Hepatocyte (in vitro differentiated cells): ENCODE measurements at regions not wholly inside any gene's neighbourhood (a gene's known extent, or its start where the extent isn't known, plus 50 kb on each side); places are given as distances from the start of the nearest gene placed in this dataset.

Experiments
- DNase-seq: peaks from one replicate; pipeline ENCODE4 v3.0.0-alpha.2; 2016; ENCODE audit warnings: low spot score
- H2AFZ ChIP-seq: fragments of 200-600 bp; sonication (generic); 2 replicates; pipeline ENCODE4 v1.6.0; 2016; ENCODE audit warnings: antibody characterized with exemption, mild to moderate bottlenecking
- H3K27ac ChIP-seq: fragments of 200-600 bp; sonication (generic); 2 replicates; pipeline ENCODE4 v1.5.1; 2016; ENCODE audit warnings: mild to moderate bottlenecking
- H3K27me3 ChIP-seq: fragments of 200-600 bp; sonication (generic); 2 replicates; pipeline ENCODE4 v1.6.1; 2016
- H3K36me3 ChIP-seq: fragments of 200-600 bp; sonication (generic); replicated peaks from 2 replicates; pipeline ENCODE4 v1.5.1; 2016; ENCODE audit warnings: low read depth; ENCODE audit not compliant: insufficient read depth
- H3K4me1 ChIP-seq: fragments of 200-600 bp; sonication (generic); 2 replicates; pipeline ENCODE4 v1.5.1; 2016; ENCODE audit warnings: mild to moderate bottlenecking, moderate library complexity; ENCODE audit not compliant: insufficient read depth
- H3K4me2 ChIP-seq: fragments of 200-600 bp; sonication (generic); 2 replicates; pipeline ENCODE4 v1.6.0; 2016
- H3K4me3 ChIP-seq: fragments of 200-600 bp; sonication (generic); 2 replicates; pipeline ENCODE4 v1.5.1; 2016; ENCODE audit warnings: mild to moderate bottlenecking
- H3K79me2 ChIP-seq: fragments of 200-600 bp; sonication (generic); 2 replicates; pipeline ENCODE4 v1.6.0; 2017; ENCODE audit warnings: mild to moderate bottlenecking
- H3K9me2 ChIP-seq: fragments of 200-600 bp; sonication (generic); replicated peaks from 2 replicates; pipeline ENCODE4 v1.6.0; 2017; ENCODE audit warnings: mild to moderate bottlenecking; ENCODE audit not compliant: insufficient read depth
- H3K9me3 ChIP-seq: fragments of 200-600 bp; sonication (generic); 2 replicates; pipeline ENCODE4 v1.5.1; 2016; ENCODE audit warnings: low read depth, mild to moderate bottlenecking
- H4K20me1 ChIP-seq: fragments of 200-600 bp; sonication (generic); 2 replicates; pipeline ENCODE4 v1.6.0; 2016; ENCODE audit warnings: mild to moderate bottlenecking; ENCODE audit not compliant: insufficient read depth, poor library complexity, severe bottlenecking
- CTCF ChIP-seq: fragments of 200-600 bp; sonication (generic); IDR thresholded peaks from 2 replicates; pipeline ENCODE4 v1.5.1; 2016; ENCODE audit warnings: antibody characterized with exemption, mild to moderate bottlenecking; ENCODE audit not compliant: poor library complexity
- EZH2 ChIP-seq: fragments of 200-600 bp; sonication (generic); IDR thresholded peaks from 2 replicates; pipeline ENCODE4 v1.6.1; 2016; ENCODE audit warnings: antibody characterized with exemption, mild to moderate bottlenecking, borderline replicate concordance
- EZH2phosphoT487 ChIP-seq: fragments of 200-600 bp; sonication (generic); IDR thresholded peaks from one replicate; pipeline ENCODE4 v1.6.1; 2018; ENCODE audit warnings: antibody characterized with exemption, mild to moderate bottlenecking, low read depth, moderate library complexity; ENCODE audit not compliant: unreplicated experiment, severe bottlenecking
- WGBS: methylation state at CpG from one replicate; pipeline ENCODE4 v1.1.6; 2016; ENCODE audit warnings: low lambda C conversion rate; ENCODE audit errors: missing lambda C conversion rate; 5-methylcytosine and 5-hydroxymethylcytosine counted together

GRCh38 chr12:69039911-69040310, 106.9 kb upstream of the CPM start:
- H3K9me3 ChIP-seq: no peaks in the 10 kb centered on the region
- no peaks in the 10 kb centered on the region for H3K36me3 ChIP-seq
- no peaks in the 10 kb centered on the region for H3K79me2 ChIP-seq
- H2AFZ ChIP-seq: no peak overlapping the region
- TF ChIP-seq CTCF: no peak
- TF ChIP-seq EZH2phosphoT487: no peak
- TF ChIP-seq EZH2: no peak
- DNase-seq: no peak
- H3K4me2 ChIP-seq: no peak overlapping the region
- no peak overlapping the region for H3K4me3 ChIP-seq
- H3K9me2 ChIP-seq: no peaks in the 10 kb centered on the region
- no peak overlapping the region for H3K27ac ChIP-seq
- peaks cover 7% of the 10 kb centered on the region for H3K4me1 ChIP-seq
- no peaks in the 10 kb centered on the region for H4K20me1 ChIP-seq
- no peaks in the 10 kb centered on the region for H3K27me3 ChIP-seq
- 90% methylated on average over 2 of the region's 2 CpGs for WGBS

DNA sequence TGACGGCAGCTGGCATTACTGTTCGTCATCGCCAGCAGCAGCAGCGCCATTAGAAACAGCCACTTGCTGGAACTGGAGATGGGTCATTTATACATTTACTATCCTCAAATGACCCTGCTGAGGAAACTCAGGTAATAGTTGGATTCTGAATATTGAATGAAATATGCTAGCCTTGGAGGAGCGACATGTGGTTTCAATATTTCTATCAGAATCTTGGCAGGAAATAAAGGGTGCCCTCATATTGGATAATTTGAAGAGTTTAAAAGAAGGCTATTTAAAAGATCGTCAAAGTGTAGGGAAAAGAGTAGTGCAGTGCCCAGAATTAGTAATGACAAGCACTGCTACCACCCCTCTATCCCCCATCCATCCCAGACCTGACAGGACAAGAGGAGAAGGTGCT, 109.6 kb upstream of the CPM start:
- Histone ChIP-seq H3K4me3 (no peak overlapping the region), H3K4me2 (no peak overlapping the region), H3K79me2 (no peaks in the 10 kb centered on the region), H3K9me3 (no peaks in the 10 kb centered on the region), H2AFZ (no peak overlapping the region), H3K27ac (no peak overlapping the region), H3K4me1 (no peaks in the 10 kb centered on the region), H3K27me3 (no peaks in the 10 kb centered on the region), H4K20me1 (no peaks in the 10 kb centered on the region), H3K36me3 (no peaks in the 10 kb centered on the region), H3K9me2 (no peaks in the 10 kb centered on the region)
- WGBS: 95% methylated on average over 6 of the region's 6 CpGs
- no peak for DNase-seq
- TF ChIP-seq EZH2phosphoT487 (no peak), CTCF (no peak)

DNA sequence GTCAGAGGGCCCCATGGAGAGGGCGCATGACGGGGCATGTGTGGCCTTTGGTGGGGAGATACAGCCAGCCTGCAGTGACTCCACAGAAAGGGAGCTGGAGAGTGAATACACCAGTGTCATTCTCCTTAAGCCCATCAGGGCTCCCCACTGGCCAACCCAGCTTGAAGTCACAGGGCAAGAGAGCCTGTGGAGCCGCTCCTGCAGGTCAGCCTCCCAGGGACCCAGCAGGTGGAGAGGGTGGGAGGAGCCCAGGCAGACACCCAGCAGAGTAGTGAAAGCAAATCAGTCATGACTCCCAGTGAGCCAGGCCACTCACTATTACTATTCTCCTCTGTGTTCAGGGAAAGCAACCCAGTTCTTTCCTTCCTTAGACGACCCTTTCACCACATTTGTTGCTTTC, 110.0 kb upstream of the CPM start:
- H3K79me2 ChIP-seq: no peaks in the 10 kb centered on the region
- no peaks in the 10 kb centered on the region for H3K9me2 ChIP-seq
- H3K9me3 ChIP-seq: no peaks in the 10 kb centered on the region
- no peaks in the 10 kb centered on the region for H3K27me3 ChIP-seq
- 75% methylated on average over 4 of the region's 4 CpGs for WGBS
- no peak overlapping the region for H2AFZ ChIP-seq
- H3K4me1 ChIP-seq: no peaks in the 10 kb centered on the region
- TF ChIP-seq EZH2phosphoT487 (no peak), EZH2 (no peak)
- no peaks in the 10 kb centered on the region for H4K20me1 ChIP-seq
- no peak overlapping the region for H3K27ac ChIP-seq
- no peaks in the 10 kb centered on the region for H3K36me3 ChIP-seq
- H3K4me3 ChIP-seq: no peak overlapping the region
- no peak for DNase-seq
- H3K4me2 ChIP-seq: no peak overlapping the region

DNA sequence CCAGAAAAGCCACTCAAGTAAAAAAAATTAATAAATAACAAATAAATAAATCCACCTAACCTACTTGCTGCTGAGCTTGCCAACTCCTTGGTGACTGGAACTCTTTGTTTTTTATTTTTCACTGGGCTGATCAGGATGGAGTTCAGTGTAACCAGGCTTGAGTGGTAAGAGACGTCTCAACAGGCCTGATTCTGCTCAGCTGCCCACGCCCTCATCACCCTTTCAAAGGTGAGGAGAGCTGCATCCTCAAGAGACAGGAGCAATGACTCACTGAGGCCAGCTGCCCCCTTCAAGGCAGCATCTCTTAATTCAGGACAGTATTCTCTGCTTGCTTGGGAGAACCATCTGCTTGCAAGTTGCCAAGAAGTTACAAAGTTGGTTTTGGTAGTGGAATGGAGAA, 111.9 kb upstream of the CPM start:
- Histone ChIP-seq H3K36me3 (no peaks in the 10 kb centered on the region), H3K79me2 (no peaks in the 10 kb centered on the region), H2AFZ (no peak overlapping the region), H3K27me3 (no peaks in the 10 kb centered on the region), H3K4me3 (no peak overlapping the region), H4K20me1 (no peaks in the 10 kb centered on the region), H3K4me2 (no peak overlapping the region), H3K27ac (no peak overlapping the region), H3K9me2 (no peaks in the 10 kb centered on the region), H3K4me1 (no peaks in the 10 kb centered on the region), H3K9me3 (no peaks in the 10 kb centered on the region)
- TF ChIP-seq EZH2 (no peak), EZH2phosphoT487 (no peak)
- 80% methylated on average over 2 of the region's 2 CpGs for WGBS
- DNase-seq: no peak
